ENCODE measurements at regions not wholly inside any gene's neighbourhood (a gene's known extent, or its start where the extent isn't known, plus 50 kb on each side); places are given as distances from the start of the nearest gene placed in this dataset.

DNA sequence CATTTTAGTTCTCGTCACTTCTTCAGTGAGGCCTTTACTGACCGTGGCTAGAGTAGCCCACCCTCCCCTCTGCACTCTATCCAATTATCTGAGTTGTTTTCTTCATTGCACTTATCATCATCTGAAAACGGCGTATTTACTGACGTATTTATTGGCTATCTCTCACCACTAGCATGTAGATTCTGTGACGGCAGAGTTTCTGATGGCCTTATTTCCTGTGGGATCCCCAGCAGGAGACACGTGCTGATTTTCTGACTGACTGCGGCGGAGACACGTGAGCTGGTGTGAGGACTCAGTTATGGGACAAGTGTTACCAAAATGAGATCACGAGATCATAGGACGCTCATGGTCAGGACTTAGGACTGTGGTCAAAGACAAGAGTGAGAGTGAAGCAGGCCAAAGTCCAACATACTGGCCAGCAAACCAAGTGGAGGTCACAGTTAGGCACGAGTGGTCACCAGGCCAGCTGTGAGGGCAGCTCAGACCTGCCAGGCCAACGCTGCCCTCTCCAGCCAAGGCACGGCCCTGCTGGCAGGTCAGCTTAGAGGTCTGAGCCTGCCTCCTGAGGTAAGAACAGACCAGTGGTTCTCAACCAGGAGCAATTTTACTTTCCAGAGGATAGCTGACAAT lies 50.6 kb upstream of the BNIP2 start:
- TF ChIP-seq, protein P1, sequence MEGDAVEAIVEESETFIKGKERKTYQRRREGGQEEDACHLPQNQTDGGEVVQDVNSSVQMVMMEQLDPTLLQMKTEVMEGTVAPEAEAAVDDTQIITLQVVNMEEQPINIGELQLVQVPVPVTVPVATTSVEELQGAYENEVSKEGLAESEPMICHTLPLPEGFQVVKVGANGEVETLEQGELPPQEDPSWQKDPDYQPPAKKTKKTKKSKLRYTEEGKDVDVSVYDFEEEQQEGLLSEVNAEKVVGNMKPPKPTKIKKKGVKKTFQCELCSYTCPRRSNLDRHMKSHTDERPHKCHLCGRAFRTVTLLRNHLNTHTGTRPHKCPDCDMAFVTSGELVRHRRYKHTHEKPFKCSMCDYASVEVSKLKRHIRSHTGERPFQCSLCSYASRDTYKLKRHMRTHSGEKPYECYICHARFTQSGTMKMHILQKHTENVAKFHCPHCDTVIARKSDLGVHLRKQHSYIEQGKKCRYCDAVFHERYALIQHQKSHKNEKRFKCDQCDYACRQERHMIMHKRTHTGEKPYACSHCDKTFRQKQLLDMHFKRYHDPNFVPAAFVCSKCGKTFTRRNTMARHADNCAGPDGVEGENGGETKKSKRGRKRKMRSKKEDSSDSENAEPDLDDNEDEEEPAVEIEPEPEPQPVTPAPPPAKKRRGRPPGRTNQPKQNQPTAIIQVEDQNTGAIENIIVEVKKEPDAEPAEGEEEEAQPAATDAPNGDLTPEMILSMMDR (conservative IDR thresholded peaks at IDR 0.05 in 1 of 2, IDR thresholded peaks at IDR 0.05 in 1 of 2; ENCODE audit: extremely low read depth in 1 of 2, insufficient read depth in 1 of 2, low read depth in 1 of 2, low read length in 2 of 2): no peak
- TF ChIP-seq EZH2 (IDR thresholded peaks at IDR 0.05; ENCODE audit: borderline replicate concordance, low read length): no peak

All from mammary epithelial cell (primary cell).